Calu3 (cell line): ENCODE measurements at regions not wholly inside any gene's neighbourhood (a gene's known extent, or its start where the extent isn't known, plus 50 kb on each side); places are given as distances from the start of the nearest gene placed in this dataset.

Experiments
- BruUV-seq: library from RNA; stranded (reverse); fragments of 400-500 nt; replicated peaks from 2 replicates; lab custom pipeline; 2021; lab: Mats Ljungman, UMichigan
- CTCF ChIA-PET: fragments of 300-600 bp; sonication (Branson Sonifier 250); formaldehyde crosslinking; loops from one replicate; lab custom pipeline; 2022; ENCODE audit warnings: antibody characterized with exemption; lab: Charles Lee
- DNase-seq: peaks from one replicate; pipeline ENCODE4 v3.0.0; 2022
- H3K27ac Mint-ChIP-seq: one replicate; pipeline ENCODE4 v1.8.0; 2022; ENCODE audit warnings: mixed read lengths; ENCODE audit not compliant: unreplicated experiment
- H3K27me3 Mint-ChIP-seq: one replicate; pipeline ENCODE4 v1.8.0; 2022; ENCODE audit warnings: mixed read lengths; ENCODE audit not compliant: unreplicated experiment
- H3K36me3 Mint-ChIP-seq: one replicate; pipeline ENCODE4 v1.8.0; 2022; ENCODE audit warnings: mild to moderate bottlenecking, moderate library complexity, mixed read lengths; ENCODE audit not compliant: insufficient read depth, unreplicated experiment
- H3K4me1 Mint-ChIP-seq: one replicate; pipeline ENCODE4 v1.8.0; 2022; ENCODE audit warnings: mild to moderate bottlenecking, low read depth, mixed read lengths; ENCODE audit not compliant: unreplicated experiment
- H3K4me3 Mint-ChIP-seq: one replicate; pipeline ENCODE4 v1.8.0; 2022; ENCODE audit warnings: mild to moderate bottlenecking, low read depth, moderate library complexity, mixed read lengths; ENCODE audit not compliant: unreplicated experiment
- H3K9me3 Mint-ChIP-seq: one replicate; pipeline ENCODE4 v1.8.0; 2022; ENCODE audit warnings: low read depth, mixed read lengths; ENCODE audit not compliant: unreplicated experiment
- CTCF ChIP-seq: fragments of 200-600 bp; IDR thresholded peaks from one replicate; pipeline ENCODE4 v1.8.0; 2022; ENCODE audit warnings: antibody characterized with exemption; ENCODE audit not compliant: unreplicated experiment
- intact Hi-C: fragments of 100-400 bp; cut with micrococcal nuclease; formaldehyde crosslinking; loops from one replicate; pipeline ENCODE4 v1.10.0; 2022; ENCODE audit not compliant: unreplicated experiment

DNA sequence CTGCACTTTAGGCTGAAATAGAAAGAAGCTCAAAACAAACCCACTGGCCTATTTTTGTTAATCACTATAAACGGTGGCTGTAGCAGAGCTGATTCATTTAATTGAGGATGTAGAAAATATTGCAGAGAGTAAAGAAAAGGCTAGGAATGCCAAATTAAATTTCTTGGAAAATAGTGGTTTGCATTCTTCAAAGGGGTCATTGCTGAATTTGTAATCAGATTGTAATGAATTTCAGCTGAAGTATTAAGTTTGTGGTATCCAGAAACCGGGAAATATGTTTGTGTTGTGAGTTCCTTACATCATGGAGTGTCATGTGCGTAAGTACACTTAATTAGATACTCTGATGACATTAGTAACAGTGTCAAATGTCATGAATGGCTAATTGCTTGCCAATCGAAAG lies 203.0 kb downstream of the SAMD5 start:
- no peak for TF ChIP-seq CTCF
- peaks cover 3% of the 10 kb centered on the region for H3K9me3 Mint-ChIP-seq
- DNase-seq: no peak
- H3K4me1 Mint-ChIP-seq: peaks cover 10% of the 10 kb centered on the region
- H3K27me3 Mint-ChIP-seq: no peaks in the 10 kb centered on the region
- no peak overlapping the region for H3K27ac Mint-ChIP-seq
- BruUV-seq: no TSS peak
- CTCF ChIA-PET: no interaction called here
- H3K36me3 Mint-ChIP-seq: no peaks in the 10 kb centered on the region
- intact Hi-C loops: no loop called here
- no peak overlapping the region for H3K4me3 Mint-ChIP-seq

DNA sequence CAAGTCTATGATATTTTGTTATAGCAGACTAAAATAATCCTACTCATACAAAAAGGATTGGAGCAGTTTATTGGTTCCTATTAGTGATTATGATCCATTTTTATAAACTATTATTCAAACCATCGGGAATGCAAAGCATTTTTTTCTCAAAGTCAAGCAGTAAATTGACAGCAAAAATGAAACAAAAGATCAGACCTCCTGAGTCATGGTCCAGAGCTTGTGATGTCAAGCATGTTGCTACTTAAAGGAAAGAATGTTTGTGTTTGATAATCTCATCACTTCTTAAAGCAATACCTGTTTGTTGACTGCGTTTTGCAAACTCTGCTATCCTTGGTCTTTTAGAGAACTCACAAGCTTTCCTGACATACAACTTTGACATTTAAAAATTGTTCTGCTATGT lies 204.4 kb downstream of the SAMD5 start:
- intact Hi-C loops: no loop called here
- no TSS peak for BruUV-seq
- H3K9me3 Mint-ChIP-seq: peaks cover 4% of the 10 kb centered on the region
- CTCF ChIA-PET: no interaction called here
- peaks cover 10% of the 10 kb centered on the region for H3K4me1 Mint-ChIP-seq
- TF ChIP-seq CTCF: no peak
- H3K36me3 Mint-ChIP-seq: no peaks in the 10 kb centered on the region
- H3K27ac Mint-ChIP-seq: no peak overlapping the region
- H3K4me3 Mint-ChIP-seq: no peak overlapping the region
- DNase-seq: no peak
- H3K27me3 Mint-ChIP-seq: no peaks in the 10 kb centered on the region

- Mint-ChIP-seq H3K4me3 (no peak overlapping the region), H3K9me3 (peaks cover 8% of the 10 kb centered on the region), H3K27me3 (no peaks in the 10 kb centered on the region), H3K36me3 (no peaks in the 10 kb centered on the region), H3K27ac (no peak overlapping the region), H3K4me1 (peaks cover 4% of the 10 kb centered on the region)
- BruUV-seq: no TSS peak
- no peak for DNase-seq
- CTCF ChIA-PET: no interaction called here
- intact Hi-C loops: no loop called here
- TF ChIP-seq CTCF: no peak
Measured at GRCh38 chr6:147715035-147715434, 206.5 kb downstream of the SAMD5 start.

DNA sequence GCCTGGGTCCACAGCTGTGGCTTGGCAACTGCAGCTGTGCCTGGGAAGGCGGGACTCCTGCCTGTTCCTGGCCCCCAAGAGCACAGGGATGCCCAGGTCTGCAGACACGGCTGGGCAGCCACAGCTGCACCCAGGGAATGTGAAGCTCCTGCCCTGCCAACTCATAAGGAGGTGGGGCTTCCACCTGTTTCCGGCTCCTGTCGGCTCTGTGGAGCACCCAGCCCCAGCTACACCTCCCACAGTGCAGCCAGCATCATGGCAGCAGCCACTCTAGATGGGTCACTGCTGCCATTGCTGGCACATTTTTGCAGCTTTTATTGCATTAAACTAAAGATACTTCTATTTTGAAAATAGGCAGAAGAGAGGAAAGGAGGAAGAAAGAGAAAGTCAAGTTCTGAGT lies 207.9 kb downstream of the SAMD5 start:
- TF ChIP-seq CTCF: no peak
- Mint-ChIP-seq H3K27me3 (no peaks in the 10 kb centered on the region), H3K36me3 (no peaks in the 10 kb centered on the region), H3K27ac (no peak overlapping the region), H3K4me1 (no peaks in the 10 kb centered on the region), H3K4me3 (no peak overlapping the region), H3K9me3 (peaks cover 5% of the 10 kb centered on the region)
- CTCF ChIA-PET: no interaction called here
- BruUV-seq: no TSS peak
- intact Hi-C loops: no loop called here
- DNase-seq: no peak

- BruUV-seq: no TSS peak
- H3K27ac Mint-ChIP-seq: no peak overlapping the region
- intact Hi-C loops: no loop called here
- no peaks in the 10 kb centered on the region for H3K36me3 Mint-ChIP-seq
- peaks cover 8% of the 10 kb centered on the region for H3K9me3 Mint-ChIP-seq
- H3K4me1 Mint-ChIP-seq: no peaks in the 10 kb centered on the region
- CTCF ChIA-PET: interaction anchor here (0.9 kb wide), 1 partner anchor 84 kb away, joined by 3 read pairs; no protein-coding TSS in a partner anchor
- H3K4me3 Mint-ChIP-seq: no peak overlapping the region
- H3K27me3 Mint-ChIP-seq: no peaks in the 10 kb centered on the region
- TF ChIP-seq CTCF: no peak
- DNase-seq: no peak
Measured at GRCh38 chr6:147717991-147718390, 209.5 kb downstream of the SAMD5 start.
